Caco-2 (cell line): ENCODE measurements at regions not wholly inside any gene's neighbourhood (a gene's known extent, or its start where the extent isn't known, plus 50 kb on each side); places are given as distances from the start of the nearest gene placed in this dataset.

ENCODE experiments used
- BruUV-seq: library from RNA; stranded (reverse); fragments of 400-500 nt; replicated peaks from 2 replicates; lab custom pipeline; 2021; lab: Mats Ljungman, UMichigan
- CTCF ChIA-PET: fragments of 300-600 bp; sonication (Branson Sonifier 250); formaldehyde crosslinking; loops from one replicate; lab custom pipeline; 2022; ENCODE audit warnings: antibody characterized with exemption; lab: Charles Lee
- POLR2A ChIA-PET: fragments of 300-600 bp; sonication (Branson Sonifier 250); formaldehyde crosslinking; loops from one replicate; lab custom pipeline; 2022; ENCODE audit warnings: antibody characterized with exemption; lab: Charles Lee
- DNase-seq, 2 experiments: peaks; one replicate each; pipeline versions ENCODE4 v3.0.0 to v3.0.0-alpha.2; 2020 to 2022
- H3K27me3 ChIP-seq: replicated peaks from 2 replicates; pipeline ENCODE4 v1.6.0; 2011; ENCODE audit warnings: low read length; ENCODE audit not compliant: control insufficient read depth, insufficient read depth
- H3K36me3 ChIP-seq: 2 replicates; pipeline ENCODE4 v1.5.1; 2011; ENCODE audit warnings: low read length; ENCODE audit not compliant: control insufficient read depth, insufficient read depth
- H3K4me1 ChIP-seq: fragments of 250-450 bp; sonication (Bioruptor Pico); 2 replicates; pipeline ENCODE4 v1.5.1; 2020; ENCODE audit warnings: mild to moderate bottlenecking
- H3K4me3 ChIP-seq: 2 replicates; pipeline ENCODE4 v1.5.1; 2011; ENCODE audit warnings: low read depth, mild to moderate bottlenecking, control low read depth, low read length
- H3K9me3 ChIP-seq: fragments of 250-450 bp; sonication (Bioruptor Pico); 2 replicates; pipeline ENCODE4 v1.5.1; 2020; ENCODE audit warnings: mild to moderate bottlenecking, moderate library complexity
- H3K27ac Mint-ChIP-seq: one replicate; pipeline ENCODE4 v1.8.0; 2022; ENCODE audit warnings: mixed read lengths; ENCODE audit not compliant: unreplicated experiment
- H3K27me3 Mint-ChIP-seq: one replicate; pipeline ENCODE4 v1.8.0; 2022; ENCODE audit warnings: mixed read lengths; ENCODE audit not compliant: insufficient read depth, unreplicated experiment
- H3K36me3 Mint-ChIP-seq: one replicate; pipeline ENCODE4 v1.8.0; 2022; ENCODE audit warnings: mild to moderate bottlenecking, mixed read lengths; ENCODE audit not compliant: insufficient read depth, unreplicated experiment
- H3K4me1 Mint-ChIP-seq: one replicate; pipeline ENCODE4 v1.8.0; 2022; ENCODE audit warnings: low read depth, mixed read lengths; ENCODE audit not compliant: unreplicated experiment
- H3K4me3 Mint-ChIP-seq: one replicate; pipeline ENCODE4 v1.8.0; 2022; ENCODE audit warnings: mild to moderate bottlenecking, moderate library complexity, mixed read lengths; ENCODE audit not compliant: unreplicated experiment
- H3K9me3 Mint-ChIP-seq: one replicate; pipeline ENCODE4 v1.8.0; 2022; ENCODE audit warnings: mixed read lengths; ENCODE audit not compliant: unreplicated experiment
- CTCF ChIP-seq, 2 experiments: fragments of 200-600 bp in 1 of 2; IDR thresholded peaks; 1 replicate in 1 of 2; 2 replicates in 1 of 2; pipeline versions ENCODE4 v1.5.1 to v1.8.0; 2011 to 2022; ENCODE audit warnings: antibody characterized with exemption in 1 of 2, control low read depth in 1 of 2, inconsistent platforms in 1 of 2, low read depth in 1 of 2, low read length in 1 of 2, mild to moderate bottlenecking in 1 of 2, moderate library complexity in 1 of 2; ENCODE audit not compliant: insufficient read depth in 1 of 2, severe bottlenecking in 1 of 2, unreplicated experiment in 1 of 2
- intact Hi-C: fragments of 100-400 bp; cut with micrococcal nuclease; formaldehyde crosslinking; loops from one replicate; pipeline ENCODE4 v1.10.0; 2022; ENCODE audit not compliant: unreplicated experiment

GRCh38 chr14:76974365-76974764 lies 54.1 kb downstream of the IRF2BPL start:
- H3K27ac Mint-ChIP-seq = no peak overlapping the region
- CTCF ChIA-PET = interaction anchor here (1.2 kb wide), 1 partner anchor 94 kb away, joined by 4 read pairs; no protein-coding TSS in a partner anchor
- no TSS peak for BruUV-seq
- peaks cover 12% of the 10 kb centered on the region; the same call in 1 of the 2 replicates for H3K4me1 ChIP-seq
- DNase-seq = no peak
- no peaks in the 10 kb centered on the region for H3K36me3 Mint-ChIP-seq
- no peaks in the 10 kb centered on the region for H3K27me3 Mint-ChIP-seq
- peaks cover 7% of the 10 kb centered on the region for H3K4me1 Mint-ChIP-seq
- no peaks in the 10 kb centered on the region for H3K27me3 ChIP-seq
- H3K4me3 ChIP-seq = no peak overlapping the region
- TF ChIP-seq CTCF (IDR thresholded peaks at IDR 0.05; ENCODE audit: insufficient read depth in 1 of 2, low read depth in 1 of 2, low read length in 1 of 2, severe bottlenecking in 1 of 2, unreplicated experiment in 1 of 2) = no peak
- H3K4me3 Mint-ChIP-seq = no peak overlapping the region
- H3K36me3 ChIP-seq = no peaks in the 10 kb centered on the region
- intact Hi-C loops = no loop called here
- H3K9me3 ChIP-seq = no peaks in the 10 kb centered on the region
- H3K9me3 Mint-ChIP-seq = no peaks in the 10 kb centered on the region
- POLR2A ChIA-PET = no interaction called here

- Mint-ChIP-seq H3K9me3 (no peaks in the 10 kb centered on the region), H3K4me3 (no peak overlapping the region), H3K4me1 (peaks cover 14% of the 10 kb centered on the region), H3K27ac (no peak overlapping the region), H3K27me3 (no peaks in the 10 kb centered on the region), H3K36me3 (no peaks in the 10 kb centered on the region)
- BruUV-seq = no TSS peak
- DNase-seq = no peak
- ChIA-PET POLR2A (no interaction called here), CTCF (interaction anchor here (0.5 kb wide), 1 partner anchor 8 kb away, joined by 3 read pairs; no protein-coding TSS in a partner anchor)
- Histone ChIP-seq H3K36me3 (no peaks in the 10 kb centered on the region), H3K4me3 (no peak overlapping the region), H3K9me3 (no peaks in the 10 kb centered on the region), H3K4me1 (peaks cover 18% of the 10 kb centered on the region; the same call in 1 of the 2 replicates), H3K27me3 (no peaks in the 10 kb centered on the region)
- intact Hi-C loops = loop anchor here (2.0 kb wide), 1 partner anchor 51 kb away; no protein-coding TSS in a partner anchor
- TF ChIP-seq CTCF (IDR thresholded peaks at IDR 0.05; ENCODE audit: insufficient read depth in 1 of 2, low read depth in 1 of 2, low read length in 1 of 2, severe bottlenecking in 1 of 2, unreplicated experiment in 1 of 2) = no peak
Measured at GRCh38 chr14:76971549-76971948, 57.0 kb downstream of the IRF2BPL start.

DNA sequence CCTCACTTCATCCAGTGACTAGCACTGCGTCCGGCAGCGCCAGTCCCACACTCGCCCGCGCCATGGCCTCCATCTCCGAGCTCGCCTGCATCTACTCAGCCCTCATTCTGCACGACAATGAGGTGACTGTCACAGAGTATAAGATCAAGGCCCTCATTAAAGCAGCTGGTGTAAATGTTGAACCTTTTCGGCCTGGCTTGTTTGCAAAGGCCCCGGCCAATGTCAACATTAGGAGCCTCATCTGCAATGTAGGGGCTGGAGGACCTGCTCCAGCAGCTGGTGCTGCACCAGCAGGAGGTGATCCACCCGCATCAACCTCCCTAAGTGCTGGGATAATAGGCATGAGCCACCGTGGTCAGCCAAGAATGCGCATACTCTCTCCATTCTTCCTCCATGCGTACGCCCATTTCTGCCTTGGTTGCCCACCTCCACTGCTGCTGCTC lies 59.9 kb downstream of the IRF2BPL start:
- H3K27me3 Mint-ChIP-seq = no peaks in the 10 kb centered on the region
- no peaks in the 10 kb centered on the region for H3K9me3 Mint-ChIP-seq
- H3K4me1 Mint-ChIP-seq = peaks cover 25% of the 10 kb centered on the region
- DNase-seq = peak; percentile 63 to 65
- peak overlapping the region; percentile 46 for H3K27ac Mint-ChIP-seq
- intact Hi-C loops = loop anchor here (5.0 to 10.0 kb wide), 2 partner anchors 54 to 74 kb away; no protein-coding TSS in a partner anchor
- no peak overlapping the region for H3K4me3 Mint-ChIP-seq
- no peaks in the 10 kb centered on the region for H3K27me3 ChIP-seq
- peak in 1 of 2 experiments; percentile 28 for TF ChIP-seq CTCF (IDR thresholded peaks at IDR 0.05; ENCODE audit: insufficient read depth in 1 of 2, low read depth in 1 of 2, low read length in 1 of 2, severe bottlenecking in 1 of 2, unreplicated experiment in 1 of 2)
- ChIA-PET CTCF (interaction anchor here (0.5 to 1.0 kb wide), 2 partner anchors 15 to 55 kb away, joined by 4 to 6 read pairs; no protein-coding TSS in a partner anchor), POLR2A (no interaction called here)
- no TSS peak for BruUV-seq
- H3K4me3 ChIP-seq = no peak overlapping the region
- H3K4me1 ChIP-seq = peaks cover 19% of the 10 kb centered on the region
- H3K9me3 ChIP-seq = no peaks in the 10 kb centered on the region
- no peaks in the 10 kb centered on the region for H3K36me3 Mint-ChIP-seq
- H3K36me3 ChIP-seq = no peaks in the 10 kb centered on the region
